ENCODE measurements at regions not wholly inside any gene's neighbourhood (a gene's known extent, or its start where the extent isn't known, plus 50 kb on each side); places are given as distances from the start of the nearest gene placed in this dataset.

- peaks cover 0 to 12% (median 0%) of the 10 kb centered on the region in 3 donors for H3K9me3 ChIP-seq (ENCODE audit: control extremely low read depth in 1 of 3, control insufficient read depth in 2 of 3, insufficient read depth in 1 of 3, low read length in 2 of 3)
- Mint-ChIP-seq H3K27ac (no peak overlapping the region), H3K4me3 (no peak overlapping the region), H3K9me3 (ENCODE audit: insufficient read depth) (peaks cover 4% of the 10 kb centered on the region), H3K27me3 (no peaks in the 10 kb centered on the region), H3K4me1 (no peaks in the 10 kb centered on the region)
- H3K4me2 ChIP-seq (replicated peaks; ENCODE audit: low read depth, low read length, poor library complexity, severe bottlenecking): no peak overlapping the region
- H3K9ac ChIP-seq (ENCODE audit: low read length): no peak overlapping the region
- ATAC-seq (ENCODE audit: low read depth) (no peak), DNase-seq (no peak)
- H3K4me1 ChIP-seq (ENCODE audit: control insufficient read depth in 2 of 2, insufficient read depth in 2 of 2, low read length in 2 of 2): no peaks in the 10 kb centered on the region
- no peak overlapping the region for H2AFZ ChIP-seq (ENCODE audit: insufficient read depth, low read depth, low read length, poor library complexity, severe bottlenecking)
- 75% methylated on average over 6 of the region's 8 CpGs for WGBS (ENCODE audit: insufficient coverage)
- H4K20me1 ChIP-seq (ENCODE audit: control insufficient read depth, insufficient read depth, low read length, poor library complexity, severe bottlenecking): no peaks in the 10 kb centered on the region
- TF ChIP-seq CTCF (IDR thresholded peaks at IDR 0.05): no peak
- no peak for TF ChIP-seq EZH2 (IDR thresholded peaks at IDR 0.05; ENCODE audit: borderline replicate concordance, insufficient read depth, low read depth, low read length, poor library complexity, severe bottlenecking)
- no peaks in the 10 kb centered on the region for H3K79me2 ChIP-seq (ENCODE audit: control insufficient read depth, insufficient read depth, low read length)
- ChIA-PET POLR2A (no interaction called here), CTCF (no interaction called here)
- H3K27me3 ChIP-seq (replicated peaks in 1 of 4; ENCODE audit: control extremely low read depth in 1 of 4, control insufficient read depth in 3 of 4, insufficient read depth in 4 of 4, low read length in 3 of 4): no peaks in the 10 kb centered on the region
- no peak overlapping the region for H3K27ac ChIP-seq (ENCODE audit: low read length in 2 of 2)
- intact Hi-C loops (cut with micrococcal nuclease): no loop called here
- H3K36me3 ChIP-seq (replicated peaks in 1 of 2; ENCODE audit: control extremely low read depth in 1 of 2, control insufficient read depth in 1 of 2, extremely low read depth in 1 of 2, insufficient read depth in 2 of 2, low read length in 1 of 2): no peaks in the 10 kb centered on the region
- H3K4me3 ChIP-seq (ENCODE audit: control extremely low read depth in 1 of 5, extremely low read depth in 1 of 5, insufficient read depth in 1 of 5, low read depth in 2 of 5, low read length in 4 of 5): no peak overlapping the region
Measured at GRCh38 chr5:4419281-4419680, 720.8 kb upstream of the ADAMTS16 start.

GRCh38 chr5:4420177-4420576, 720.0 kb upstream of the ADAMTS16 start:
- 91% methylated on average over 1 of the region's 3 CpGs for WGBS (ENCODE audit: insufficient coverage)
- Histone ChIP-seq H3K27me3 (replicated peaks in 1 of 4; ENCODE audit: control extremely low read depth in 1 of 4, control insufficient read depth in 3 of 4, insufficient read depth in 4 of 4, low read length in 3 of 4) (no peaks in the 10 kb centered on the region), H3K27ac (ENCODE audit: low read length in 2 of 2) (no peak overlapping the region), H3K4me1 (ENCODE audit: control insufficient read depth in 2 of 2, insufficient read depth in 2 of 2, low read length in 2 of 2) (no peaks in the 10 kb centered on the region), H3K9me3 (ENCODE audit: control extremely low read depth in 1 of 3, control insufficient read depth in 2 of 3, insufficient read depth in 1 of 3, low read length in 2 of 3) (peaks cover 0 to 7% (median 0%) of the 10 kb centered on the region in 3 donors), H3K79me2 (ENCODE audit: control insufficient read depth, insufficient read depth, low read length) (no peaks in the 10 kb centered on the region), H4K20me1 (ENCODE audit: control insufficient read depth, insufficient read depth, low read length, poor library complexity, severe bottlenecking) (no peaks in the 10 kb centered on the region), H3K4me3 (ENCODE audit: control extremely low read depth in 1 of 5, extremely low read depth in 1 of 5, insufficient read depth in 1 of 5, low read depth in 2 of 5, low read length in 4 of 5) (no peak overlapping the region), H2AFZ (ENCODE audit: insufficient read depth, low read depth, low read length, poor library complexity, severe bottlenecking) (no peak overlapping the region), H3K4me2 (replicated peaks; ENCODE audit: low read depth, low read length, poor library complexity, severe bottlenecking) (no peak overlapping the region), H3K36me3 (replicated peaks in 1 of 2; ENCODE audit: control extremely low read depth in 1 of 2, control insufficient read depth in 1 of 2, extremely low read depth in 1 of 2, insufficient read depth in 2 of 2, low read length in 1 of 2) (no peaks in the 10 kb centered on the region), H3K9ac (ENCODE audit: low read length) (no peak overlapping the region)
- ATAC-seq (ENCODE audit: low read depth) (no peak), DNase-seq (no peak)
- intact Hi-C loops (cut with micrococcal nuclease): no loop called here
- ChIA-PET CTCF (no interaction called here), POLR2A (no interaction called here)
- Mint-ChIP-seq H3K4me1 (no peaks in the 10 kb centered on the region), H3K4me3 (no peak overlapping the region), H3K27me3 (no peaks in the 10 kb centered on the region), H3K27ac (no peak overlapping the region), H3K9me3 (ENCODE audit: insufficient read depth) (peaks cover 4% of the 10 kb centered on the region)
- no peak for TF ChIP-seq CTCF (IDR thresholded peaks at IDR 0.05)
- TF ChIP-seq EZH2 (IDR thresholded peaks at IDR 0.05; ENCODE audit: borderline replicate concordance, insufficient read depth, low read depth, low read length, poor library complexity, severe bottlenecking): no peak
